ENCODE measurements at regions not wholly inside any gene's neighbourhood (a gene's known extent, or its start where the extent isn't known, plus 50 kb on each side); places are given as distances from the start of the nearest gene placed in this dataset.

GRCh38 chr20:54874718-54875117 is 399.3 kb downstream of the DOK5 start:
- Histone ChIP-seq H3K27me3 (ENCODE audit: control insufficient read depth, insufficient read depth, low read length) (no peaks in the 10 kb centered on the region), H3K4me3 (ENCODE audit: low read depth, low read length) (no peak overlapping the region), H3K36me3 (ENCODE audit: control insufficient read depth, insufficient read depth, low read length) (no peaks in the 10 kb centered on the region)
- FAIRE-seq (no peak), DNase-seq (ENCODE audit: low read depth) (no peak)
- TF ChIP-seq CTCF (IDR thresholded peaks at IDR 0.05; ENCODE audit: insufficient read depth, low read length, severe bottlenecking): no peak

- FAIRE-seq (no peak), DNase-seq (ENCODE audit: low read depth) (no peak)
- no peaks in the 10 kb centered on the region for H3K36me3 ChIP-seq (ENCODE audit: control insufficient read depth, insufficient read depth, low read length)
- no peaks in the 10 kb centered on the region for H3K27me3 ChIP-seq (ENCODE audit: control insufficient read depth, insufficient read depth, low read length)
- no peak for TF ChIP-seq CTCF (IDR thresholded peaks at IDR 0.05; ENCODE audit: insufficient read depth, low read length, severe bottlenecking)
- H3K4me3 ChIP-seq (ENCODE audit: low read depth, low read length): no peak overlapping the region
Measured at GRCh38 chr20:54872440-54872839, 397.0 kb downstream of the DOK5 start.

- no peak for DNase-seq (ENCODE audit: low read depth)
- Histone ChIP-seq H3K36me3 (ENCODE audit: control insufficient read depth, insufficient read depth, low read length) (no peaks in the 10 kb centered on the region), H3K4me3 (ENCODE audit: low read depth, low read length) (no peak overlapping the region), H3K27me3 (ENCODE audit: control insufficient read depth, insufficient read depth, low read length) (no peaks in the 10 kb centered on the region)
- FAIRE-seq: no peak
- no peak for TF ChIP-seq CTCF (IDR thresholded peaks at IDR 0.05; ENCODE audit: insufficient read depth, low read length, severe bottlenecking)
Measured at GRCh38 chr20:54869765-54870164, 394.4 kb downstream of the DOK5 start.

- no peak for DNase-seq (ENCODE audit: low read depth)
- Histone ChIP-seq H3K36me3 (ENCODE audit: control insufficient read depth, insufficient read depth, low read length) (no peaks in the 10 kb centered on the region), H3K27me3 (ENCODE audit: control insufficient read depth, insufficient read depth, low read length) (no peaks in the 10 kb centered on the region), H3K4me3 (ENCODE audit: low read depth, low read length) (no peak overlapping the region)
- no peak for TF ChIP-seq CTCF (IDR thresholded peaks at IDR 0.05; ENCODE audit: insufficient read depth, low read length, severe bottlenecking)
- FAIRE-seq: no peak
Measured at GRCh38 chr20:54865273-54865672, 389.9 kb downstream of the DOK5 start.

GRCh38 chr20:54860716-54861115 is 385.3 kb downstream of the DOK5 start:
- no peak for TF ChIP-seq CTCF (IDR thresholded peaks at IDR 0.05; ENCODE audit: insufficient read depth, low read length, severe bottlenecking)
- FAIRE-seq (no peak), DNase-seq (ENCODE audit: low read depth) (no peak)
- H3K27me3 ChIP-seq (ENCODE audit: control insufficient read depth, insufficient read depth, low read length): no peaks in the 10 kb centered on the region
- H3K4me3 ChIP-seq (ENCODE audit: low read depth, low read length): no peak overlapping the region
- H3K36me3 ChIP-seq (ENCODE audit: control insufficient read depth, insufficient read depth, low read length): no peaks in the 10 kb centered on the region

- FAIRE-seq: no peak
- TF ChIP-seq CTCF (IDR thresholded peaks at IDR 0.05; ENCODE audit: insufficient read depth, low read length, severe bottlenecking): no peak
Measured at GRCh38 chr20:54856202-54856601, 380.8 kb downstream of the DOK5 start.

More at GRCh38 chr20:54856202-54856601, 380.8 kb downstream of the DOK5 start:
- H3K36me3 ChIP-seq (ENCODE audit: control insufficient read depth, insufficient read depth, low read length): no peaks in the 10 kb centered on the region
- H3K27me3 ChIP-seq (ENCODE audit: control insufficient read depth, insufficient read depth, low read length): no peaks in the 10 kb centered on the region
- H3K4me3 ChIP-seq (ENCODE audit: low read depth, low read length): no peak overlapping the region
- DNase-seq (ENCODE audit: low read depth): no peak

Data from bronchial epithelial cell (primary cell).